ENCODE measurements at regions not wholly inside any gene's neighbourhood (a gene's known extent, or its start where the extent isn't known, plus 50 kb on each side); places are given as distances from the start of the nearest gene placed in this dataset.
"Not testable (repeated sequence)": the region's sequence is repeated elsewhere in the genome, so short reads cannot be mapped to it uniquely, and the experiment has no call there.

- DNase-seq (ENCODE audit: low spot score), result no peak
Observed at GRCh38 chr10:22824520-22824919, 103.3 kb upstream of the ARMC3 start.

- DNase-seq (ENCODE audit: low spot score), result no peak
Observed at GRCh38 chr10:22823109-22823508, 104.7 kb upstream of the ARMC3 start.

GRCh38 chr10:22821921-22822320 is 105.9 kb upstream of the ARMC3 start:
- not testable (repeated sequence) for DNase-seq (ENCODE audit: low spot score)

- DNase-seq (ENCODE audit: low spot score), result no peak
Observed at GRCh38 chr10:22821501-22821900, 106.4 kb upstream of the ARMC3 start.

- DNase-seq (ENCODE audit: low spot score), result no peak
Observed at GRCh38 chr10:22816298-22816653, 101.9 kb upstream of the PIP4K2A start.

GRCh38 chr10:22810643-22811465 is 96.5 kb upstream of the PIP4K2A start:
- DNase-seq (ENCODE audit: low spot score), result no peak

GRCh38 chr10:22807238-22807637 is 92.9 kb upstream of the PIP4K2A start:
- no peak for DNase-seq (ENCODE audit: low spot score)

- DNase-seq (ENCODE audit: low spot score), result peak; percentile 35
Observed at GRCh38 chr10:22805304-22805703, 90.9 kb upstream of the PIP4K2A start.

- no peak for DNase-seq (ENCODE audit: low spot score)
Observed at GRCh38 chr10:22803261-22803885, 89.0 kb upstream of the PIP4K2A start.

GRCh38 chr10:22801785-22802184 is 87.4 kb upstream of the PIP4K2A start:
- DNase-seq (ENCODE audit: low spot score), result no peak

GRCh38 chr10:22797796-22798195 is 83.4 kb upstream of the PIP4K2A start:
- not testable (repeated sequence) for DNase-seq (ENCODE audit: low spot score)

GRCh38 chr10:22795546-22795945 is 81.2 kb upstream of the PIP4K2A start:
- DNase-seq (ENCODE audit: low spot score), result no peak

- DNase-seq (ENCODE audit: low spot score), result no peak
Observed at GRCh38 chr10:22792161-22792560, 77.8 kb upstream of the PIP4K2A start.

- DNase-seq (ENCODE audit: low spot score), result no peak
Observed at GRCh38 chr10:22791665-22792064, 77.3 kb upstream of the PIP4K2A start.

- DNase-seq (ENCODE audit: low spot score), result no peak
Observed at GRCh38 chr10:22784668-22785067, 70.3 kb upstream of the PIP4K2A start.

- DNase-seq (ENCODE audit: low spot score), result no peak
Observed at GRCh38 chr10:22783807-22784206, 69.4 kb upstream of the PIP4K2A start.

- no peak for DNase-seq (ENCODE audit: low spot score)
Observed at GRCh38 chr10:22780474-22780885, 66.1 kb upstream of the PIP4K2A start.

- no peak for DNase-seq (ENCODE audit: low spot score)
Observed at GRCh38 chr10:22779331-22780019, 65.1 kb upstream of the PIP4K2A start.

- no peak for DNase-seq (ENCODE audit: low spot score)
Observed at GRCh38 chr10:22774102-22774501, 59.7 kb upstream of the PIP4K2A start.

- not testable (repeated sequence) for DNase-seq (ENCODE audit: low spot score)
Observed at GRCh38 chr10:22771631-22772030, 57.3 kb upstream of the PIP4K2A start.

GRCh38 chr10:22770270-22770669 is 55.9 kb upstream of the PIP4K2A start:
- no peak for DNase-seq (ENCODE audit: low spot score)

GRCh38 chr10:22767859-22768258 is 53.5 kb upstream of the PIP4K2A start:
- no peak for DNase-seq (ENCODE audit: low spot score)

- no peak for DNase-seq (ENCODE audit: low spot score)
Observed at GRCh38 chr10:22766693-22767092, 52.3 kb upstream of the PIP4K2A start.

Data from hematopoietic multipotent progenitor cell treated with erythropoietin and hydrocortisone succinate and interleukin-3 and kit ligand, for 15 days (in vitro differentiated cells).